Neural progenitor cell (in vitro differentiated cells): ENCODE measurements at regions not wholly inside any gene's neighbourhood (a gene's known extent, or its start where the extent isn't known, plus 50 kb on each side); places are given as distances from the start of the nearest gene placed in this dataset.
A peak's percentile ranks its signal among the peaks of the same experiment; 100 is the strongest.

ENCODE experiments used
- DNase-seq: peaks from one replicate; pipeline ENCODE4 v3.0.0-alpha.2; 2016; ENCODE audit warnings: low spot score
- H2AFZ ChIP-seq: fragments of 200-600 bp; sonication (generic); replicated peaks from 2 replicates; pipeline ENCODE4 v1.6.1; 2016; ENCODE audit warnings: antibody characterized with exemption
- H3F3A ChIP-seq: fragments of 200-600 bp; sonication (generic); 2 replicates; pipeline ENCODE4 v1.6.1; 2016; ENCODE audit warnings: antibody characterized with exemption, low read depth
- H3K27ac ChIP-seq: fragments of 200-600 bp; sonication (generic); 2 replicates; pipeline ENCODE4 v1.5.1; 2016; ENCODE audit warnings: mild to moderate bottlenecking
- H3K27me3 ChIP-seq: fragments of 200-600 bp; sonication (generic); 2 replicates; pipeline ENCODE4 v1.6.1; 2016; ENCODE audit warnings: mild to moderate bottlenecking, moderate library complexity
- H3K36me3 ChIP-seq: fragments of 200-600 bp; sonication (generic); 2 replicates; pipeline ENCODE4 v1.5.1; 2016
- H3K4me1 ChIP-seq: fragments of 200-600 bp; sonication (generic); 2 replicates; pipeline ENCODE4 v1.6.1; 2016; ENCODE audit warnings: mixed run types
- H3K4me2 ChIP-seq: fragments of 200-600 bp; sonication (generic); 2 replicates; pipeline ENCODE4 v1.6.1; 2016
- H3K4me3 ChIP-seq: fragments of 200-600 bp; sonication (generic); 2 replicates; pipeline ENCODE4 v1.5.1; 2016
- H3K79me2 ChIP-seq: fragments of 200-600 bp; sonication (generic); 2 replicates; pipeline ENCODE4 v1.6.1; 2016; ENCODE audit warnings: low read depth
- H3K9ac ChIP-seq: fragments of 200-600 bp; sonication (generic); 2 replicates; pipeline ENCODE4 v1.6.1; 2016
- H3K9me3 ChIP-seq: fragments of 200-600 bp; sonication (generic); 2 replicates; pipeline ENCODE4 v1.5.1; 2016; ENCODE audit warnings: low read depth
- H4K20me1 ChIP-seq: fragments of 200-600 bp; sonication (generic); 2 replicates; pipeline ENCODE4 v1.6.1; 2016; ENCODE audit warnings: low read depth
- H3K27ac Mint-ChIP-seq: 3 replicates; pipeline ENCODE4 v1.8.0; 2021; ENCODE audit warnings: mixed read lengths
- H3K27me3 Mint-ChIP-seq: 2 replicates; pipeline ENCODE4 v1.8.0; 2022; ENCODE audit warnings: low read depth, mild to moderate bottlenecking, inconsistent platforms, moderate library complexity, mixed read lengths; ENCODE audit not compliant: insufficient read depth
- H3K36me3 Mint-ChIP-seq: 3 replicates; pipeline ENCODE4 v1.8.0; 2021; ENCODE audit warnings: mixed read lengths
- H3K4me1 Mint-ChIP-seq: 3 replicates; pipeline ENCODE4 v1.8.0; 2021; ENCODE audit warnings: mixed read lengths
- H3K4me3 Mint-ChIP-seq: 3 replicates; pipeline ENCODE4 v1.8.0; 2021; ENCODE audit warnings: mild to moderate bottlenecking, moderate library complexity, mixed read lengths
- H3K9me3 Mint-ChIP-seq: 3 replicates; pipeline ENCODE4 v1.8.0; 2020; ENCODE audit warnings: mixed read lengths
- CTCF ChIP-seq: fragments of 200-600 bp; sonication (generic); IDR thresholded peaks from 2 replicates; pipeline ENCODE4 v1.5.1; 2017; ENCODE audit warnings: antibody characterized with exemption, mild to moderate bottlenecking
- EZH2 ChIP-seq: fragments of 200-600 bp; sonication (generic); IDR thresholded peaks from 2 replicates; pipeline ENCODE4 v1.6.1; 2017; ENCODE audit warnings: antibody characterized with exemption, mild to moderate bottlenecking, moderate library complexity
- EZH2phosphoT487 ChIP-seq: fragments of 200-600 bp; sonication (generic); IDR thresholded peaks from 2 replicates; pipeline ENCODE4 v1.6.1; 2017; ENCODE audit warnings: antibody characterized with exemption

- H3K27ac Mint-ChIP-seq, result peak overlapping the region; percentile 43
- Histone ChIP-seq H2AFZ (peak overlapping the region; percentile 33), H3K79me2 (no peaks in the 10 kb centered on the region)
These were observed 120.1 kb downstream of the RPS12 start for GRCh38 chr6:132934496-132934895.

GRCh38 chr6:132936646-132937045 lies 122.3 kb downstream of the RPS12 start:
- no peak overlapping the region for H3K4me3 ChIP-seq
- no peaks in the 10 kb centered on the region for H3K36me3 ChIP-seq
- no peak overlapping the region for H3K27ac Mint-ChIP-seq
- H3K4me1 Mint-ChIP-seq, result peaks cover 43% of the 10 kb centered on the region
- peaks cover 30% of the 10 kb centered on the region for H3K4me1 ChIP-seq
- no peaks in the 10 kb centered on the region for H3K9me3 Mint-ChIP-seq
- H3K9ac ChIP-seq, result no peak overlapping the region
- H3K36me3 Mint-ChIP-seq, result no peaks in the 10 kb centered on the region
- no peak overlapping the region for H3K4me3 Mint-ChIP-seq
- H3K27me3 Mint-ChIP-seq, result peaks cover 5% of the 10 kb centered on the region
- H3K27ac ChIP-seq, result no peak overlapping the region
- no peaks in the 10 kb centered on the region for H3K79me2 ChIP-seq
- H3K27me3 ChIP-seq, result no peaks in the 10 kb centered on the region
- no peak overlapping the region for H2AFZ ChIP-seq
- H4K20me1 ChIP-seq, result no peaks in the 10 kb centered on the region
- no peaks in the 10 kb centered on the region for H3K9me3 ChIP-seq
- no peak overlapping the region for H3K4me2 ChIP-seq
- peaks cover 15% of the 10 kb centered on the region for H3F3A ChIP-seq
- TF ChIP-seq CTCF (no peak), EZH2 (no peak), EZH2phosphoT487 (no peak)
- no peak for DNase-seq

More at GRCh38 chr6:132934496-132934895, 120.1 kb downstream of the RPS12 start:
- Mint-ChIP-seq H3K36me3 (no peaks in the 10 kb centered on the region), H3K4me1 (peaks cover 52% of the 10 kb centered on the region), H3K9me3 (no peaks in the 10 kb centered on the region), H3K27me3 (peaks cover 2% of the 10 kb centered on the region), H3K4me3 (no peak overlapping the region)
- peaks cover 20% of the 10 kb centered on the region for H3F3A ChIP-seq
- no peak for DNase-seq
- no peaks in the 10 kb centered on the region for H4K20me1 ChIP-seq
- no peaks in the 10 kb centered on the region for H3K27me3 ChIP-seq
- TF ChIP-seq CTCF, result no peak
- no peak for TF ChIP-seq EZH2phosphoT487
- no peak for TF ChIP-seq EZH2
- no peak overlapping the region for H3K9ac ChIP-seq
- no peaks in the 10 kb centered on the region for H3K36me3 ChIP-seq
- no peaks in the 10 kb centered on the region for H3K9me3 ChIP-seq
- H3K4me3 ChIP-seq, result no peak overlapping the region
- no peak overlapping the region for H3K4me2 ChIP-seq
- H3K27ac ChIP-seq, result no peak overlapping the region
- peaks cover 36% of the 10 kb centered on the region for H3K4me1 ChIP-seq

GRCh38 chr6:132937466-132937906 lies 123.1 kb downstream of the RPS12 start:
- Histone ChIP-seq H3K9ac (no peak overlapping the region), H3K4me2 (no peak overlapping the region), H3K36me3 (no peaks in the 10 kb centered on the region), H3K4me3 (no peak overlapping the region), H3F3A (peaks cover 8% of the 10 kb centered on the region), H3K4me1 (peaks cover 22% of the 10 kb centered on the region), H3K27ac (no peak overlapping the region), H4K20me1 (no peaks in the 10 kb centered on the region), H3K79me2 (no peaks in the 10 kb centered on the region), H2AFZ (no peak overlapping the region), H3K9me3 (no peaks in the 10 kb centered on the region), H3K27me3 (no peaks in the 10 kb centered on the region)
- Mint-ChIP-seq H3K4me1 (peaks cover 35% of the 10 kb centered on the region), H3K27me3 (peaks cover 7% of the 10 kb centered on the region), H3K9me3 (no peaks in the 10 kb centered on the region), H3K27ac (no peak overlapping the region), H3K36me3 (no peaks in the 10 kb centered on the region), H3K4me3 (no peak overlapping the region)
- DNase-seq, result peak; percentile 77
- no peak for TF ChIP-seq EZH2
- TF ChIP-seq CTCF, result peak; percentile 73
